ENCODE measurements at regions not wholly inside any gene's neighbourhood (a gene's known extent, or its start where the extent isn't known, plus 50 kb on each side); places are given as distances from the start of the nearest gene placed in this dataset.

DNA sequence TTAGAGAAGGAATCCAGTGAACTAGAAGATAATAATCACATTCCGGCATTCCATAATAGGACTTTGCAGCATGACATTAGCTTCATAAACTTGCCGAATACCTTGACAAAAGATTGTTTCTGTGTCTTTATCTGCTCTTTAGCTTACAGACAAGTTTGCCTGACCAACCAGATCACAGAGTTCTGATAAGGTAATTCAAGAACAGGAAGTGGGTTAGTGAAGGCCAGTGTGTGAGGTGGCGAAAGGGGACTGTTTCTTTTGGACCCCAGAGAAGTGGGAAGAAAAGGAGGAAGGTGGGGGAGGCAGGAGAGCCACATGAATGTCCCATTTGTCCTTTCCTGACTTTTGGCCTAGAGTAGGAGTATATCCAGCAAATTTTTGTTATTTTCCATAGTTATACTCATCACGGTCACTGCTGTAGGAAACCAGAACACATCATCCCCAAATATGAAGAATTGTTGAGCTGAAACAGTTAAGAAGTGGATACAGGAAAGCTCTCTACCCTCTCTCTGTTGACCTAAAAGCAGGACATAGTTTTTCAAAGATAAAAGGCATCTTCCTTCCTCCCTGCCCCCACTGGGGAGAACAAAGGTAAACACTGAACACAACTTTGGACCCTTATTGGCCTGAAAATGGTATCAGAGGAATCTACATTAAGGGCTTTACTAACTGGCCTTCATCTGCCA lies 72.4 kb upstream of the TNFAIP3 start:
- no peaks in the 10 kb centered on the region for H3K36me3 ChIP-seq (ENCODE audit: control insufficient read depth, insufficient read depth, low read length)
- no peak overlapping the region for H3K4me3 ChIP-seq (ENCODE audit: low read depth in 2 of 2, low read length in 2 of 2)
- POLR2A ChIA-PET: no interaction called here
- no TSS peak for BruUV-seq (replicated peaks)
- H3K4me1 ChIP-seq (ENCODE audit: control insufficient read depth, insufficient read depth, low read length): no peaks in the 10 kb centered on the region
- DNase-seq (ENCODE audit: low read depth, low spot score) (no peak), ATAC-seq (no peak)
- H3K9me3 ChIP-seq (ENCODE audit: control insufficient read depth, insufficient read depth, low read depth, low read length): no peaks in the 10 kb centered on the region
- no peak for TF ChIP-seq SIN3A (IDR thresholded peaks at IDR 0.05; ENCODE audit: borderline replicate concordance, insufficient read depth, low read depth, low read length)
- TF ChIP-seq TCF7L2 (IDR thresholded peaks at IDR 0.05; ENCODE audit: low read depth, low read length): no peak
- TF ChIP-seq, protein P1, sequence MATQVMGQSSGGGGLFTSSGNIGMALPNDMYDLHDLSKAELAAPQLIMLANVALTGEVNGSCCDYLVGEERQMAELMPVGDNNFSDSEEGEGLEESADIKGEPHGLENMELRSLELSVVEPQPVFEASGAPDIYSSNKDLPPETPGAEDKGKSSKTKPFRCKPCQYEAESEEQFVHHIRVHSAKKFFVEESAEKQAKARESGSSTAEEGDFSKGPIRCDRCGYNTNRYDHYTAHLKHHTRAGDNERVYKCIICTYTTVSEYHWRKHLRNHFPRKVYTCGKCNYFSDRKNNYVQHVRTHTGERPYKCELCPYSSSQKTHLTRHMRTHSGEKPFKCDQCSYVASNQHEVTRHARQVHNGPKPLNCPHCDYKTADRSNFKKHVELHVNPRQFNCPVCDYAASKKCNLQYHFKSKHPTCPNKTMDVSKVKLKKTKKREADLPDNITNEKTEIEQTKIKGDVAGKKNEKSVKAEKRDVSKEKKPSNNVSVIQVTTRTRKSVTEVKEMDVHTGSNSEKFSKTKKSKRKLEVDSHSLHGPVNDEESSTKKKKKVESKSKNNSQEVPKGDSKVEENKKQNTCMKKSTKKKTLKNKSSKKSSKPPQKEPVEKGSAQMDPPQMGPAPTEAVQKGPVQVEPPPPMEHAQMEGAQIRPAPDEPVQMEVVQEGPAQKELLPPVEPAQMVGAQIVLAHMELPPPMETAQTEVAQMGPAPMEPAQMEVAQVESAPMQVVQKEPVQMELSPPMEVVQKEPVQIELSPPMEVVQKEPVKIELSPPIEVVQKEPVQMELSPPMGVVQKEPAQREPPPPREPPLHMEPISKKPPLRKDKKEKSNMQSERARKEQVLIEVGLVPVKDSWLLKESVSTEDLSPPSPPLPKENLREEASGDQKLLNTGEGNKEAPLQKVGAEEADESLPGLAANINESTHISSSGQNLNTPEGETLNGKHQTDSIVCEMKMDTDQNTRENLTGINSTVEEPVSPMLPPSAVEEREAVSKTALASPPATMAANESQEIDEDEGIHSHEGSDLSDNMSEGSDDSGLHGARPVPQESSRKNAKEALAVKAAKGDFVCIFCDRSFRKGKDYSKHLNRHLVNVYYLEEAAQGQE (IDR thresholded peaks at IDR 0.05; ENCODE audit: insufficient read depth in 1 of 2, low read depth in 2 of 2, low read length in 1 of 2): no peak
- TF ChIP-seq POLR2AphosphoS5 (IDR thresholded peaks at IDR 0.05; ENCODE audit: low read depth, low read length): no peak
- no peak for TF ChIP-seq CTCF (IDR thresholded peaks at IDR 0.05)
- CTCF ChIA-PET: no interaction called here
- in situ Hi-C loops (cut with HindIII; ENCODE audit: low pct_unique_long_range_greater_than_20kb, low sequenced_read_pairs) (no loop called here), intact Hi-C loops (cut with micrococcal nuclease; ENCODE audit: unreplicated experiment) (no loop called here)
- no peaks in the 10 kb centered on the region for H3K27me3 ChIP-seq (ENCODE audit: control insufficient read depth, insufficient read depth, low read length)
- H3K27ac ChIP-seq (ENCODE audit: low read length): no peak overlapping the region

- in situ Hi-C loops (cut with HindIII; ENCODE audit: low pct_unique_long_range_greater_than_20kb, low sequenced_read_pairs) (no loop called here), intact Hi-C loops (cut with micrococcal nuclease; ENCODE audit: unreplicated experiment) (no loop called here)
- H3K27ac ChIP-seq (ENCODE audit: low read length): no peak overlapping the region
- H3K4me1 ChIP-seq (ENCODE audit: control insufficient read depth, insufficient read depth, low read length): no peaks in the 10 kb centered on the region
- ATAC-seq (no peak), DNase-seq (ENCODE audit: low read depth, low spot score) (no peak)
- BruUV-seq (replicated peaks): no TSS peak
- ChIA-PET POLR2A (no interaction called here), CTCF (no interaction called here)
- TF ChIP-seq, protein P1 (IDR thresholded peaks at IDR 0.05; ENCODE audit: insufficient read depth in 1 of 2, low read depth in 2 of 2, low read length in 1 of 2): no peak
- TF ChIP-seq TCF7L2 (IDR thresholded peaks at IDR 0.05; ENCODE audit: low read depth, low read length): no peak
- TF ChIP-seq POLR2AphosphoS5 (IDR thresholded peaks at IDR 0.05; ENCODE audit: low read depth, low read length): no peak
- TF ChIP-seq CTCF (IDR thresholded peaks at IDR 0.05): no peak
- no peak for TF ChIP-seq SIN3A (IDR thresholded peaks at IDR 0.05; ENCODE audit: borderline replicate concordance, insufficient read depth, low read depth, low read length)
- H3K4me3 ChIP-seq (ENCODE audit: low read depth in 2 of 2, low read length in 2 of 2): no peak overlapping the region
- no peaks in the 10 kb centered on the region for H3K36me3 ChIP-seq (ENCODE audit: control insufficient read depth, insufficient read depth, low read length)
- no peaks in the 10 kb centered on the region for H3K9me3 ChIP-seq (ENCODE audit: control insufficient read depth, insufficient read depth, low read depth, low read length)
- H3K27me3 ChIP-seq (ENCODE audit: control insufficient read depth, insufficient read depth, low read length): no peaks in the 10 kb centered on the region
These were observed 71.6 kb upstream of the TNFAIP3 start for GRCh38 chr6:137795501-137795900.

Data from Panc1 (cell line).